HepG2 (cell line): ENCODE measurements at regions not wholly inside any gene's neighbourhood (a gene's known extent, or its start where the extent isn't known, plus 50 kb on each side); places are given as distances from the start of the nearest gene placed in this dataset.

Experiments used
- ATF4 ChIP-seq, 2 experiments: fragments of 450-650 bp in 1 of 2; sonication (generic) in 1 of 2; formaldehyde crosslinking; IDR thresholded peaks; 2 replicates each; pipeline versions ENCODE4 v1.5.0 to v1.8.0; 2020 to 2022; ENCODE audit warnings: mild to moderate bottlenecking in 1 of 2, missing genetic modification reagents in 1 of 2
- CTCF ChIP-seq: sonication (generic); formaldehyde crosslinking; IDR thresholded peaks from 2 replicates; pipeline ENCODE4 v1.5.0; 2020; ENCODE audit warnings: mild to moderate bottlenecking, missing genetic modification reagents, moderate library complexity
- ELF4 ChIP-seq: sonication (generic); formaldehyde crosslinking; IDR thresholded peaks from 2 replicates; pipeline ENCODE4 v1.5.0; 2020; ENCODE audit warnings: missing genetic modification reagents, mild to moderate bottlenecking, moderate library complexity, borderline replicate concordance
- GATAD2A ChIP-seq: IDR thresholded peaks from 2 replicates; pipeline ENCODE4 v1.6.1; 2016
- GTF2F1 ChIP-seq: fragments of 150-350 bp; IDR thresholded peaks from 2 replicates; pipeline ENCODE4 v1.6.1; 2014; ENCODE audit warnings: low read length
- HMGXB4 ChIP-seq, 2 experiments: sonication (generic) in 1 of 2; formaldehyde crosslinking in 1 of 2; IDR thresholded peaks; 2 replicates each; pipeline versions ENCODE4 v1.4.0 to v1.6.1; 2018 to 2020; ENCODE audit warnings: missing genetic modification reagents in 2 of 2, borderline replicate concordance in 1 of 2, low read depth in 1 of 2, mild to moderate bottlenecking in 1 of 2, missing biosample characterization in 1 of 2
- JUND ChIP-seq: sonication (generic); formaldehyde crosslinking; IDR thresholded peaks from 2 replicates; pipeline ENCODE4 v1.8.0; 2022; ENCODE audit warnings: mild to moderate bottlenecking, missing genetic modification reagents
- TBL1XR1 ChIP-seq: fragments of 150-350 bp; IDR thresholded peaks from 2 replicates; pipeline ENCODE4 v1.6.1; 2014; ENCODE audit warnings: borderline replicate concordance, low read length; ENCODE audit not compliant: partially characterized antibody
- TCF7 ChIP-seq: sonication (generic); IDR thresholded peaks from 2 replicates; pipeline ENCODE4 v1.6.1; 2016; ENCODE audit warnings: antibody characterized with exemption, low read depth
- ZNF354B ChIP-seq: sonication (generic); formaldehyde crosslinking; IDR thresholded peaks from 2 replicates; pipeline ENCODE4 v1.8.0; 2022; ENCODE audit warnings: mild to moderate bottlenecking, missing genetic modification reagents
- ZNF639 ChIP-seq: conservative IDR thresholded peaks from 2 replicates; pipeline ENCODE4 v1.6.1; 2018; ENCODE audit warnings: missing genetic modification reagents
- ZNF770 ChIP-seq: sonication (generic); formaldehyde crosslinking; IDR thresholded peaks from 2 replicates; pipeline ENCODE4 v1.5.0; 2020; ENCODE audit warnings: mild to moderate bottlenecking, missing genetic modification reagents
- TF ChIP-seq, protein P1 (sequence below): sonication (generic); formaldehyde crosslinking; IDR thresholded peaks from 2 replicates; pipeline ENCODE4 v1.4.0; 2020; ENCODE audit warnings: mild to moderate bottlenecking, missing genetic modification reagents

GRCh38 chr11:29352273-29352795, 664.5 kb downstream of the KCNA4 start:
- TF ChIP-seq HMGXB4 (CRISPR knock-in tag; IDR thresholded peaks at IDR 0.05; ENCODE audit: borderline replicate concordance in 1 of 2, low read depth in 1 of 2): no peak
- TF ChIP-seq TCF7: no peak
- no peak for TF ChIP-seq GATAD2A
- no peak for TF ChIP-seq ATF4 (CRISPR knock-in tag; IDR thresholded peaks at IDR 0.05)
- no peak for TF ChIP-seq ZNF770
- no peak for TF ChIP-seq CTCF (CRISPR knock-in tag)
- no peak for TF ChIP-seq ZNF354B (CRISPR knock-in tag)
- no peak for TF ChIP-seq GTF2F1
- TF ChIP-seq, protein P1, sequence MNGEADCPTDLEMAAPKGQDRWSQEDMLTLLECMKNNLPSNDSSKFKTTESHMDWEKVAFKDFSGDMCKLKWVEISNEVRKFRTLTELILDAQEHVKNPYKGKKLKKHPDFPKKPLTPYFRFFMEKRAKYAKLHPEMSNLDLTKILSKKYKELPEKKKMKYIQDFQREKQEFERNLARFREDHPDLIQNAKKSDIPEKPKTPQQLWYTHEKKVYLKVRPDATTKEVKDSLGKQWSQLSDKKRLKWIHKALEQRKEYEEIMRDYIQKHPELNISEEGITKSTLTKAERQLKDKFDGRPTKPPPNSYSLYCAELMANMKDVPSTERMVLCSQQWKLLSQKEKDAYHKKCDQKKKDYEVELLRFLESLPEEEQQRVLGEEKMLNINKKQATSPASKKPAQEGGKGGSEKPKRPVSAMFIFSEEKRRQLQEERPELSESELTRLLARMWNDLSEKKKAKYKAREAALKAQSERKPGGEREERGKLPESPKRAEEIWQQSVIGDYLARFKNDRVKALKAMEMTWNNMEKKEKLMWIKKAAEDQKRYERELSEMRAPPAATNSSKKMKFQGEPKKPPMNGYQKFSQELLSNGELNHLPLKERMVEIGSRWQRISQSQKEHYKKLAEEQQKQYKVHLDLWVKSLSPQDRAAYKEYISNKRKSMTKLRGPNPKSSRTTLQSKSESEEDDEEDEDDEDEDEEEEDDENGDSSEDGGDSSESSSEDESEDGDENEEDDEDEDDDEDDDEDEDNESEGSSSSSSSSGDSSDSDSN (CRISPR knock-in tag): no peak
- no peak for TF ChIP-seq ZNF639
- TF ChIP-seq ELF4 (CRISPR knock-in tag): no peak
- no peak for TF ChIP-seq TBL1XR1
- TF ChIP-seq JUND (CRISPR knock-in tag): no peak
